ENCODE measurements at regions not wholly inside any gene's neighbourhood (a gene's known extent, or its start where the extent isn't known, plus 50 kb on each side); places are given as distances from the start of the nearest gene placed in this dataset.

- TF ChIP-seq CTCF (conservative IDR thresholded peaks at IDR 0.05; ENCODE audit: low read depth in 2 of 2), result no peak
- no peak for TF ChIP-seq STAT1 (IDR thresholded peaks at IDR 0.05; ENCODE audit: unreplicated experiment)
- no peak for TF ChIP-seq CREB1 (CRISPR knock-in tag; IDR thresholded peaks at IDR 0.05; ENCODE audit: low read depth)
Observed at GRCh38 chr17:72282439-72283029, 161.7 kb downstream of the SOX9 start (continued).

GRCh38 chr17:72284806-72285205, 164.0 kb downstream of the SOX9 start:
- Histone ChIP-seq H3K79me2 (replicated peaks; ENCODE audit: insufficient read depth) (no peaks in the 10 kb centered on the region), H3K36me3 (ENCODE audit: insufficient read depth) (no peaks in the 10 kb centered on the region), H2AFZ (no peak overlapping the region), H3K27me3 (ENCODE audit: insufficient read depth) (no peaks in the 10 kb centered on the region), H4K20me1 (replicated peaks; ENCODE audit: insufficient read depth) (no peaks in the 10 kb centered on the region; the same call in 1 of the 2 replicates), H3K9me2 (ENCODE audit: insufficient read depth) (no peaks in the 10 kb centered on the region), H3K4me2 (no peak overlapping the region), H3K4me1 (ENCODE audit: insufficient read depth) (no peaks in the 10 kb centered on the region), H3K27ac (ENCODE audit: low read depth) (no peak overlapping the region), H3F3A (replicated peaks; ENCODE audit: low read depth) (no peaks in the 10 kb centered on the region), H3K4me3 (no peak overlapping the region)
- Mint-ChIP-seq H3K4me3 (no peak overlapping the region), H3K36me3 (ENCODE audit: low read depth) (no peaks in the 10 kb centered on the region), H3K27me3 (ENCODE audit: insufficient read depth, low read depth, poor library complexity) (no peaks in the 10 kb centered on the region), H3K9me3 (no peaks in the 10 kb centered on the region), H3K4me1 (peaks cover 18% of the 10 kb centered on the region), H3K27ac (no peak overlapping the region)
- ATAC-seq, result no peak
- DNase-seq (ENCODE audit: low spot score), result no peak
- TF ChIP-seq ETS1 (IDR thresholded peaks at IDR 0.05), result no peak
- no peak for TF ChIP-seq ZNF331 (CRISPR knock-in tag; IDR thresholded peaks at IDR 0.05; ENCODE audit: low read depth)
- no peak for TF ChIP-seq STAT1 (IDR thresholded peaks at IDR 0.05; ENCODE audit: unreplicated experiment)
- no peak for TF ChIP-seq POLR2AphosphoS5 (IDR thresholded peaks at IDR 0.05; ENCODE audit: low read depth)
- no peak for TF ChIP-seq CREB1 (CRISPR knock-in tag; IDR thresholded peaks at IDR 0.05; ENCODE audit: low read depth)
- TF ChIP-seq ZNF462 (CRISPR knock-in tag; IDR thresholded peaks at IDR 0.05), result no peak
- TF ChIP-seq EZH2phosphoT487 (IDR thresholded peaks at IDR 0.05; ENCODE audit: unreplicated experiment), result no peak
- TF ChIP-seq NANOG (IDR thresholded peaks at IDR 0.05; ENCODE audit: borderline replicate concordance), result no peak
- no peak for TF ChIP-seq REST (IDR thresholded peaks at IDR 0.05; ENCODE audit: unreplicated experiment)

Measured in GM23338 (cell line).